Epithelial cell of esophagus (primary cell): ENCODE measurements at regions not wholly inside any gene's neighbourhood (a gene's known extent, or its start where the extent isn't known, plus 50 kb on each side); places are given as distances from the start of the nearest gene placed in this dataset.
"Not testable (repeated sequence)": the region's sequence is repeated elsewhere in the genome, so short reads cannot be mapped to it uniquely, and the experiment has no call there.

Experiments used
- DNase-seq: peaks from one replicate; pipeline ENCODE4 v3.0.0; 2010; ENCODE audit warnings: low read depth
- H3K4me3 ChIP-seq: 2 replicates; pipeline ENCODE4 v1.5.1; 2011; ENCODE audit warnings: mild to moderate bottlenecking, low read length, control low read depth
- TF ChIP-seq, protein P1 (sequence below): IDR thresholded peaks from 2 replicates; pipeline ENCODE4 v1.5.1; 2011; ENCODE audit warnings: low read depth, mild to moderate bottlenecking, low read length, control low read depth, inconsistent platforms; ENCODE audit not compliant: insufficient read depth; ENCODE audit errors: missing control alignments

- no peak overlapping the region for H3K4me3 ChIP-seq
- DNase-seq: no peak
- TF ChIP-seq, protein P1, sequence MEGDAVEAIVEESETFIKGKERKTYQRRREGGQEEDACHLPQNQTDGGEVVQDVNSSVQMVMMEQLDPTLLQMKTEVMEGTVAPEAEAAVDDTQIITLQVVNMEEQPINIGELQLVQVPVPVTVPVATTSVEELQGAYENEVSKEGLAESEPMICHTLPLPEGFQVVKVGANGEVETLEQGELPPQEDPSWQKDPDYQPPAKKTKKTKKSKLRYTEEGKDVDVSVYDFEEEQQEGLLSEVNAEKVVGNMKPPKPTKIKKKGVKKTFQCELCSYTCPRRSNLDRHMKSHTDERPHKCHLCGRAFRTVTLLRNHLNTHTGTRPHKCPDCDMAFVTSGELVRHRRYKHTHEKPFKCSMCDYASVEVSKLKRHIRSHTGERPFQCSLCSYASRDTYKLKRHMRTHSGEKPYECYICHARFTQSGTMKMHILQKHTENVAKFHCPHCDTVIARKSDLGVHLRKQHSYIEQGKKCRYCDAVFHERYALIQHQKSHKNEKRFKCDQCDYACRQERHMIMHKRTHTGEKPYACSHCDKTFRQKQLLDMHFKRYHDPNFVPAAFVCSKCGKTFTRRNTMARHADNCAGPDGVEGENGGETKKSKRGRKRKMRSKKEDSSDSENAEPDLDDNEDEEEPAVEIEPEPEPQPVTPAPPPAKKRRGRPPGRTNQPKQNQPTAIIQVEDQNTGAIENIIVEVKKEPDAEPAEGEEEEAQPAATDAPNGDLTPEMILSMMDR: no peak
These were observed 222.0 kb downstream of the KCNE4 start for GRCh38 chr2:223273995-223274394.

DNA sequence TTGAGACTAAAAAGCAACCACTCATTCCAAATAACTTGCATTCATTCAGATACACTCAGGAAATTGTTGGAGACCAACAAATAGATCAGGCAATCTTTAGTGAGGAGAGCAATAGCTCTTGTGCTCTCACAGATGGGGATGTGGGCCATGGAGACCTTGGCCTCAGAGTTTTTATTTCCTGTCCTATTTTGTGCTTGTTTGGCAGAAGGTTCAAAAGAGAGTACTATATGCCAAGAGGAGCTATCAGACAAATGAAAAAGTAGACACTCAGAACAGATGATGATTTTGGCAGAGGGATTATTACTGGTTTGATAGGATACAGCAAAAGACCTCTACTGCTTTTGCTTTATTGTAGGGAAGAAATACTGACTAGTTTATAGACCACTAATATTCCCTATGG lies 230.2 kb downstream of the KCNE4 start:
- H3K4me3 ChIP-seq: no peak overlapping the region
- TF ChIP-seq, protein P1: no peak
- no peak for DNase-seq

DNA sequence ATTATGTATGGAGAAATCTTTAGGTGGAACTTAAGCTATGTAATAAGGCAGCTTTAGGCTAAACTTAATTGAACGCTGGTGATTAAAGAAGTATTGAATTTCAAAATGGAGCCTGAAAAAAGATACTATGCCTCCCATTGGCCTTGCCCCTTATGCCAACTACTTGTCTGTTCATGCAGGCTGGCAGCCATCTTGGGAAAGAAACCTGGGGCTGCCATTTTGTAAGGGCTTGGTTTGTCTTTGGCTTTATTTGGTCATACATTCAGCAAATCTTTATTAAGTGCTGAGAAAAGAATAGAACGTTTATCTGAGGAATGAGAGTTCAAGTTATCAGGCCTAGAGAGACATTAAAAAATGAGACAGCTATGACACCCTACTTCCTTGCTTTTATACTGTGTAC lies 231.3 kb downstream of the KCNE4 start:
- H3K4me3 ChIP-seq: no peak overlapping the region
- DNase-seq: no peak
- TF ChIP-seq, protein P1: no peak

GRCh38 chr2:223283771-223284170 lies 231.8 kb downstream of the KCNE4 start:
- no peak for DNase-seq
- TF ChIP-seq, protein P1: no peak
- no peak overlapping the region for H3K4me3 ChIP-seq

- H3K4me3 ChIP-seq: no peak overlapping the region
- no peak for DNase-seq
- TF ChIP-seq, protein P1: no peak
These were observed 233.6 kb downstream of the KCNE4 start for GRCh38 chr2:223285370-223286265.

DNA sequence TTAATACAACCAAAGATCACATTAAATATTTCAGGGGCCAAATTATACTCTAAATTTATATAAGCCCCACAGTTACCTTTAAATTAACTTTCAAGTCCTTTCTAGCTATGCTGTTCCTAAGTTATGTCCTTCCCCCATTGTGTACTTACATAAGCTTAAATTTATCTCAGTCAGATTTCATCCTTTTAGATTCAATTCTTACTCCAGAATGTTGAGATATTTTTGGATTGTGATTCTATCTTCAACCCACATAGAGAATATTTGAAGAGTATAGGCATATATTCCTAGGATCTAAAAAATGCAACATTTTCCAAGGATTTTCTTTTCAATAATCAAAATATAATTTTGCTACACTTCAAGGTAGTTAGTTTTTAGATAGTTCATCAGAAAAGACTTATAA lies 242.8 kb downstream of the KCNE4 start:
- no peak overlapping the region for H3K4me3 ChIP-seq
- no peak for DNase-seq
- TF ChIP-seq, protein P1: no peak

- TF ChIP-seq, protein P1: no peak
- peak; percentile 53 for DNase-seq
- H3K4me3 ChIP-seq: no peak overlapping the region
These were observed 245.8 kb downstream of the KCNE4 start for GRCh38 chr2:223297788-223298187.

DNA sequence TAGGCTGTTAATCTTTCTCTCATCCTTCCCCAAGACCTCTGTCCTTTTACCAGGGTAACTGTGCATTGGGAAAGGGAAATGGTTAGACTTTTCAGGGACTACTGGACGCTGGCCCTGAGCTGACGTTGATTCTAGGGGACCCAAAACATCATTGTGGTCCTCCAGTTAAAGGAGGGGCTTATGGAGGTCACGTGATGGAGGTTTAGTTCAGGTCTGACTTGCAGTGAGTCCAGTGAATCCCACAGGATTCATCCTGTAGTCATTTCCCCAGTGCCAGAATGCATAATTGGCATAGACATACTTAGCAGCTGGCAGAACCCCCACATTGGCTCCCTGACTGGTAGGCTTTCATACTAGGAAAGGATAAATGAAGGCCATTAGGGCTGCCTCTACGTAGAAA lies 246.3 kb downstream of the KCNE4 start:
- H3K4me3 ChIP-seq, DNase-seq: not testable (repeated sequence)
